CD4-positive, alpha-beta T cell treated with Interleukin-17A for 4 hours (primary cell): ENCODE measurements at regions not wholly inside any gene's neighbourhood (a gene's known extent, or its start where the extent isn't known, plus 50 kb on each side); places are given as distances from the start of the nearest gene placed in this dataset.
"Not testable (repeated sequence)": the region's sequence is repeated elsewhere in the genome, so short reads cannot be mapped to it uniquely, and the experiment has no call there.

Experiments used
- DNase-seq: peaks from one replicate; pipeline ENCODE4 v3.0.0-alpha.2; 2020; ENCODE audit warnings: mixed read lengths

GRCh38 chr13:39895254-39895653 lies 239.8 kb downstream of the COG6 start:
- no peak for DNase-seq

- DNase-seq, result no peak
These were observed 242.2 kb downstream of the COG6 start for GRCh38 chr13:39897636-39898035.

GRCh38 chr13:39900106-39900750 lies 244.8 kb downstream of the COG6 start:
- DNase-seq, result no peak

- no peak for DNase-seq
These were observed 249.5 kb downstream of the COG6 start for GRCh38 chr13:39904959-39905358.

GRCh38 chr13:39909634-39910033 lies 254.2 kb downstream of the COG6 start:
- no peak for DNase-seq

GRCh38 chr13:39910041-39910440 lies 254.6 kb downstream of the COG6 start:
- no peak for DNase-seq

- no peak for DNase-seq
These were observed 255.4 kb downstream of the COG6 start for GRCh38 chr13:39910833-39911232.

GRCh38 chr13:39913339-39913738 lies 257.9 kb downstream of the COG6 start:
- no peak for DNase-seq

GRCh38 chr13:39913928-39914327 lies 258.5 kb downstream of the COG6 start:
- no peak for DNase-seq

GRCh38 chr13:39915418-39915817 lies 260.0 kb downstream of the COG6 start:
- no peak for DNase-seq

- DNase-seq, result no peak
These were observed 260.9 kb downstream of the COG6 start for GRCh38 chr13:39916330-39916729.

GRCh38 chr13:39918620-39919236 lies 263.3 kb downstream of the COG6 start:
- no peak for DNase-seq

- no peak for DNase-seq
These were observed 265.2 kb downstream of the COG6 start for GRCh38 chr13:39920613-39921012.

- no peak for DNase-seq
These were observed 270.9 kb downstream of the COG6 start for GRCh38 chr13:39926345-39926744.

- DNase-seq, result no peak
These were observed 272.8 kb downstream of the COG6 start for GRCh38 chr13:39928261-39928660.

GRCh38 chr13:39929583-39929982 lies 274.1 kb downstream of the COG6 start:
- no peak for DNase-seq

- no peak for DNase-seq
These were observed 274.6 kb downstream of the COG6 start for GRCh38 chr13:39930060-39930459.

- DNase-seq, result no peak
These were observed 275.3 kb downstream of the COG6 start for GRCh38 chr13:39930544-39931444.

GRCh38 chr13:39931505-39931904 lies 276.0 kb downstream of the COG6 start:
- no peak for DNase-seq

- DNase-seq, result not testable (repeated sequence)
These were observed 277.1 kb downstream of the COG6 start for GRCh38 chr13:39932514-39932913.

GRCh38 chr13:39935155-39935554 lies 279.7 kb downstream of the COG6 start:
- DNase-seq, result no peak

GRCh38 chr13:39938596-39938995 lies 283.1 kb downstream of the COG6 start:
- DNase-seq, result no peak

GRCh38 chr13:39941236-39941635 lies 285.8 kb downstream of the COG6 start:
- no peak for DNase-seq
